ENCODE measurements at regions not wholly inside any gene's neighbourhood (a gene's known extent, or its start where the extent isn't known, plus 50 kb on each side); places are given as distances from the start of the nearest gene placed in this dataset.

DNA sequence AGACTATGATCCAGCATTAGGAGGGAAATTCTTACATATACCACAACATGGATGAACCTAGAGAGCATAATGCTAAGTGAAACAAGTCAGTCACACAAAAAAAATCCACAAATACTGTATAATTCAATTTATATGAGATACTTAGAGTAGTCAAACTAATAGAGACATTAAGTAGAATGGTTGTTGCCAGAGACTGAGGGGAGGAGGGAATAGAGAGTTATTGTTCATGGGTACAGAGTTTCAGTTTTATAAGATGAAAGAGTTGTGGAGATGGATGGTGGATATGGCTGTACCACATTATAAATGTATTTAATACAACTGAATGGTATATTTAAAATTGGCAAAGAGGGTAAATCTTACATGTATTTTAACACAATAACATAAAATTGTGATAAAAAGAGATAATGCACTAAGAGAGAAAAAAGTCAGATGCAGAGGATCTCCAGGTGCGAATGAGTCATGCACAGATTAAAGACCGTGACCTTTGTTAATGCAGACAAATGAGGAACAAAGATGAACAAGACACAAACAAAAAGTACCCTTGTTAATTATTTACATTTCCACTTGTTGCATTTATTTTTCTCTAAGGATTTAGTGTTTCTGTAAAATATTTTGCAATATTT is 541.7 kb upstream of the MEX3C start:
- DNase-seq = no peak

DNA sequence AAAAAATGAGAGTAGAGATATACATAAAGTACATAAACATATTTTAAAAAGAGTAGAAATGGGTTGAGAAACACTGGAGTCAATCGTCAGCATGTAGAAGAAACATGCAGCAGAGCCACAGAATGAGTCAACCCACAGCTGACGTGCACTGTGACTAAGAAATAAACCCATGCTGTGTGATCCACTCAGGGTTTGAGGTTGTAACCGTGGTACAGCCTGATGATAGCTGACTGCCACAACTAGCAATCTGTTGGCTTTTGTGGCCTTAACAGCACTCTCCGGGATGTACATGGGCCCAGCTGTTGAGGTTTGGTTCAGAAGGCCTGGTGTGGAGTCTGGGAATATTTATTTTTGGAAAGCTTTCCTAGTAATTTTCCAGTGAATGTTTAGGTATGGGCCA is 554.4 kb upstream of the MEX3C start:
- no peak for DNase-seq

DNA sequence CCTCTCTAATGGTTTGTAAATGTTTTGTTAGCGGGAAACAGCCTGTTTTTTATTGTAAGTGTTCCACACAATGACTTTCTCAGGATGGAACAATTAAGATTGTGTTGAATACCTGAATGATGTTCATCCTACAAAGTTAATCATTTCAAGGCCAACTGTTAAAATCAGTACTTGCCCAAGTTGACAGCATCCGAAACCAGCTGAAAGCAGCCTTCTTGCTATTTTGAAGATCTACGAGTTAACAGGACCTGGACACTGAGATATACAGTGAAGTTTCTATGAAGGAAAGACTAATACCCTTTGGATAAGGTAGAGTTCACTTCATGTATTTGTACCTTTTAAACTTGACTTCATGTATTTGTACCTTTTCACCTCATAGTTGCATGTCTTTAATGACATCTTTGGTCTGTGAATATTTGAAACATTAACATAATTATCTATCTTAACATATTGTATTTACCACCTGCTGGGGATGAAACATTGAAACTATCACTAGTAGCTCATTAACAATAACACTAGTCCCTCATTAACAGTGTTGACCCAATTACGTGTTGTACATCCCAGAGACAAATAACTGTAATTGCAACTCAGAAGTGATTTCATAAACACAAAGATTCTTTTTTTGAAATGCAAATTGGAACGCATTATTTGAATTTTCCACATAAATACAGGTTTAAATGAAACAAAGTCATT is 556.0 kb upstream of the MEX3C start:
- peak; percentile 56 to 91 for DNase-seq

DNA sequence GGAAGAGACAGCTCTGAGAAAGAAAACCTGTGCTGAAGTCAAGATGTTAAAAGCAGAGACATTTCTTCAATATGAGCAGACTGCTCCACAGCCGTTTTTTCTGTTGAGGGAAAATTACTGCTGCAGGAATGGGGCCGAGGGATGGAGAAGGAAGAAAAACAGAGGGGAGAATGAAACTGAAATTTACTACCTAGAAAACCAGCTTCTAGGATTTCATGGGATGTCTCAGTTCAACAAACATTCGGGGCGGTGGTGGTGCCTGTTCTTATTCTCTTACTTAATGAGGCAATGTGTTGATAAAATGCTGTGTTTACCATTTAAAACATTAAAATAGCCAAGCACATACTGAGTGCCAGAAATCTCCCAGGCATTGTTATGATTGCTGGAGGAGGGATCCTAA is 557.1 kb upstream of the MEX3C start:
- peak in 1 of 2 experiments; percentile 61 for DNase-seq

DNA sequence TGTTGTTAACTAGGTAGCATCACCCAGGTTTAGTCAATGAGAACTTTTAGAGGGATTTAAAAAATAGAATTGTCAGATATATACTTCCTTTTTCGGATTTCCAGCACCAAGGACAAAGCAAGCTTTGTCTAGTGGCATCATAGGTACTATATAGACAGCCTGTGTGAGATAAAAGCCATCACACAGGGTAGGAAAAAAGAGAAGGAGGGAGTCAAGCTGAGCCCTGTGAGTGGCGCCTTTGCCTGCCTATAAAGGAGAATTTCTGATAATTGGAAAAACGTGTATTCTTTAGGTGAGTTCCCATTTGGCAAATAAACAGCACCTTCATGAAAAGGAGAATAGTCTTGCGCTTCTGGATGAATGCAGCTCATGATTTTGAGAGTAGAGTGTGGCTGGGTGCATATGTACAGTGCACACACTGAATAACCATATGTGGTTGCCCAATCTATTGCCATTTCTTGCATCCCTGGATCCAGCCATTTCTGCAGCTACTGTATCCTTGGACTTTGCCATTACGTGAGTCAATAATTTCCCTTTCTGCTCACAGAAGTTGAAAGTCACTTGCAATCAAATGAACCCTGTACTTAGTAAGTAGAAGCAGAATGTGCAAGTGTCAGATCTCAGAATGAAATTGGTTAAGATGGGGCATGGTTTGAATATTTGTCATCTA is 559.9 kb upstream of the MEX3C start:
- peak; percentile 83 to 87 for DNase-seq

DNA sequence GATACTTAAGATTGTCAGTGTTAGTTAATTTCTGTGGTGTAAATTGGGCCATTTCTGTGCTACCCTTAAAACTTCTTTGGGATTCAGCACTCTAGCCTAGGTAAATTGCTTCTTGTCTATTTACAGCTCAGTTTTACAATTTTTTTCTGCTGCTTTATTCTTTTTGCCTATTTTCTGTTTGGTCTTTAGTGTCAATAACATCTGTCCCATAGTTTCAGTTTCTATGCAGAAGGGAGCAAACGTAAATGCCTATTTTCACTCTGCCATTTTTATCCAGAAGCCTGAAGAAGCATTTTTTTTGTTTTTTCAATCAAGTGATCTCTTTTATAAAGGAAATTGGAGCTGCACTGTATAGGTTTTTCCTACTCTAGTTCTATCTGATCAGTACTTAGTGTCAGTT is 564.9 kb upstream of the MEX3C start:
- no peak for DNase-seq

DNA sequence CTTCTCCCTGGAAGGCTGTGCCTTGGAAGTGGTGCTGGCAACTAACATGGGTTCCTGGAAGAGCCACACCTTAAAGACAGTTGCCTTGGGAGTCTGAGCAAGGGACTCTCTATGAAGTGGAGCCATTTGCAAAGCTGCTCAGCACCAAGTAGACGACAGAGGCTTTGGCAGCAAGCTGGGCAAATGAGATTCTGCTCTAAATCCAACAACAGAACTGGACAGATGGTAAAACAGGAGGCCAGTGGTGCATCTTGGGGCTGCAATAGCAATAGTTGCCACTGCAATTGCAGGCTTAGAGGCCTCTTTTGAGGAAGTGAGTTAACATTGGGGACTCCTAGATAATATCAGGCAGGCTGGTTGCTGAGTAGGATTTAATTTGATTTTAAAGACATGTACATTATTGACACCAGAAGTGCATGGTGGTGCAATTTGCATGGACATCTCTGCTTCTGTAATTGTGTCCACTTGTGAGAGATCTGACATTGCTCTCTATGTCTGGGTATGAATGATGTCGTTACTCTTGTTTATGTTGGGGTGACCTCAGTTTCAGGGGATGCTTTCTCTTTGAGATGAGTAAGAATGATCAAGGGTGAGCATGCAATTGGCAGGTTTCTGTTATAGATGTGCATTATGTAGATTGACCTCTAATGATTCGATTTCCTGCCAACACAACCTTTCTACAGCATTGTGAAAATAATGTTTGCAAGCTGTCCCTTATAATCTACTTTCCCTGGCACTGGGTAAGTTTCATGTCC is 568.3 kb upstream of the MEX3C start:
- DNase-seq = no peak

DNA sequence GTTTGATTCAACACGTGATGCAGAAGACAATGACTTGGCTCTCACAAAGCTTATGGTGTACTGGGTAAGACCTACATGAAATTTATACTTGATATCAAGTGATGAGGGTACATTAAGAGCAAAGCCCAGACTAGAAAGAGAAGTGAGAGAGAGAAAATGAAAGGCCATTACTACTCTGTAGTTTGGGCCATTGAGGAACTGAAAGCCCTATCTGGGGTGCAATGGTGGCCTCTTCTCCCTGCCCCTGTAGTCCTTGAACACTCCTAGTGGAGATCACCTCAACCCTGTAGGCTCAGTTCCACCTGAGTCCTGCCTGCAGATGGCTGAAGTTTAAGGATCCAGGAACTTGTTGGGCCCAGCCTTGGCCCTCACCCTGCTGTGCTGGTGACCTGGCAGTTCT is 569.8 kb upstream of the MEX3C start:
- DNase-seq = no peak

DNA sequence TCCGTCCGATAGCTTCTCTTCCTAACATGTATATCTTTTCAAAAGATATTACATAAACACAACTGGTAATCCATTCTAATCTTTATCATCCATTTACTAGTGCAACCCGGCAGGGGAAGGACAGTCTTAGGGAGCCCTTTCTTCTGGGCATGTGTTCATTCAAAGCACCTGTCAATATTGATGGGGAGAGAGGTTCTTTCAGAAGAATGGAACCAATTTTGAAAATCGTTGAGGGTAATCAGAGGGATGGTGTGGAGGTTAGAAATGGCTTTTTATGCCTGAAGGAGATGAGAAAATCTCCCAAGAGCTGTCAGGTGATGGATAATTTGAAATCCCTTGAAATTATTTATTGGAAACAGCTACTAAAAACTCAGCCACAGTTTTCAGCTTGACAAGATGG is 561.9 kb upstream of the DCC start:
- peak in 1 of 2 experiments; percentile 31 for DNase-seq

DNA sequence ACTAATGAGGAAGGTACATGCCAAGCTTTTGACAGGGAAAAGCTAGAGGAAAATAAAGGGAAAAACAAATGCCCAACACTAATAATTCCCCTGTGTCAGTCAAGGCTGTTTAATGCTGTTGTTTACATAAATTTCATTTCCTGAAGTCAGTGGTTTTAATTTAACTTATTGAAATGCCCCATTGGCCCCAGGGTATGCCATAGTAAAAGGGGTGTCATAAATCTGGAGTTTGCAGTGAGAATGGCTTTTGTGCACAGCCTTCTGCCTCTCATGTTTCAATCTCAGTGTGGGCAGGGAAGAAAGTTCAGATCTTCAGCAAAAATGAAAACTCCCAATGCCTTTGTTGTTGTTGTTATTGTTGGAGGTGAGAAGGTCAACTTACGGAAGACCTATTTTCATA is 550.1 kb upstream of the DCC start:
- DNase-seq = no peak

DNA sequence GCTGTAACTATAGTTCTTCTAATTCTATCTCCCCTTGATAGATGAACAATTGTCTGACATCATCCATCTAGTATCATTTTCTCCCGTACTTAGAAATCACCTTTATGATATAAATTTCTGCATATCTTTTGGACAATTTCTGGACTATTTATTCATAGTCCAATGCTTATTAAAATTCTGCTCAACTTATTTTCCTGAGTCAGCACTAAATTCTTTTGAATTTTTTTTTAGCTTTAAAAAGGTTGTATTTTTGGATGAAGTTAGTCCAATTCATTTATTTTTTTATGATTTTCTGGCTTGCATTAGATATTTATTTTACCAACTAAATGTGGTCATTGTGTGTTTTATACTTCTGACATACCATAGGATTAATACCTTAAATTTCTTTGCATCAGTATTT is 538.5 kb upstream of the DCC start:
- DNase-seq = no peak

DNA sequence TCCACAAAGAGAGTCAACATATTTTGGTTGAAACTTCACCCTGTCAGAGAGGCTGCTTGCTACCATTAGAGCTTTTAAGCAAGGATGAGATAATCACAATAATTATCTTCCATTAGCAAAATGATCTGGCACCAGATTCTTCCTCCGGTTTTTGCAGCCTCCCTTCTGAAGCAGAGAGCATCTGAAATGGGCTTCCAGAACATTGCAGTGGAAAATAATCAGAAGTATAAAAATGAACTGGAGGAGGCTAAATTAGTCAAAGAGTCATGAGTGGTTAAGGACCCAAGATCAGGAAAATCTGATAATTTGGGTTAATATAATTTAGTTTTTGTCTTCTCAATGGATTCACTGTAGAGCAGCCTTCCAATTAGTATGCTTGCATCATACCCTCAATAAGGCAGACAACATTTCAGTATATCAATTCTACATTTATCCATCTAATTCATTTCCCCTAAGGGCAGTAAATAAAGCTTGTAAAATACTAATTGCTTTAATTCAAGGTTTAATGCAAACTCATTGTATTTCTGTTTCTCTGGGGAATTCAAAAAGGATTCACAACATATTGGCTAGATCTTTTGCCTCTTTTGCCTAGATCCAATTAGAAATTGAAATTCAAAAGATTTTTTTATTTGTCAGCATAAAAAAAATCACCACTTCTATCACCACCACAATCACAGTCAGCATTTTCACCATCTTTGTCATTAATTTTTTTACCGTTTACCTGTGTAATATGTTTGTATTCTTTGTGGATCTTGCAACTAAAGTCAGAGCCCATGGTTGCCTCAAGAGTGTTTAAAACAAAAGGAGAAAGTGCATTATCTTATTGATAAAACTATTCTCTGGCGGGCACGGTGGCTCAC is 537.2 kb upstream of the DCC start:
- DNase-seq = peak; percentile 84 to 94

DNA sequence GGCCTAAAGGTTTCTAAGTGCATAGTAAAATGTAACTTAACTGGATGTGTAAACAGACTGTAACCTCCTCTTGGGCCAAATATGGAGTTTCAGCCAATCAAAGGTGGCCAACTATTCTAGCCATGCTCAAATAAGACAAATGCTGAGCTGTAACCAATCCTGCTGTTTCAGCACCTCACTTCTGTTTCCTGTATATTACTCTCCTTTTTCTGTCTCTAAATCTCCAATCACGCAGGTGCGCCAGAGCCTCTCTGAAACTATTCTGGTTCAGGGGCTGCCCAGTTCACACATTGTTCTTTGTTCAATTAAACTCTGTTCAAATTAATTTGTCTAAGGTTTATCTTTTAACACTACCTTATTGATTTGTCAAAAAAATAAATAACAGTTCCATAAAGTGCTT is 532.7 kb upstream of the DCC start:
- DNase-seq = no peak

DNA sequence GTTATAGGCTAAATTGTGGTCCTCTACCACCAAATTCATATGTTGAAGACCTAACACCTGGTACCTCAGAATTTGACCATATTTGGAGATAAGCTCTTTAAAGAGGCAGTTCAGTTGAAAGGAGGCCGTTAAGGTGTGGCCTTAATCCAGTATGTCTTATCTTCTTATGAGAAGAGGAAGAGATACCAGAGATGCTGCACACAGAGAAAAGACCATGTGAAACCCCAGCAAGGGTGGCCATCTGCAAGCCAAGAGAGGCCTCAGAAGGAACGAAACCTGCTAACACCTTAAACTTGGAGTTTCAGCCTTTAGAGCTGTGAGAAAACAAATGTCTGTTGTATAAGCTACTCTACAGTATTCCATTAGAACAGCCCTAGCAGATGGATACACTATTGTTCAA is 528.1 kb upstream of the DCC start:
- no peak for DNase-seq

DNA sequence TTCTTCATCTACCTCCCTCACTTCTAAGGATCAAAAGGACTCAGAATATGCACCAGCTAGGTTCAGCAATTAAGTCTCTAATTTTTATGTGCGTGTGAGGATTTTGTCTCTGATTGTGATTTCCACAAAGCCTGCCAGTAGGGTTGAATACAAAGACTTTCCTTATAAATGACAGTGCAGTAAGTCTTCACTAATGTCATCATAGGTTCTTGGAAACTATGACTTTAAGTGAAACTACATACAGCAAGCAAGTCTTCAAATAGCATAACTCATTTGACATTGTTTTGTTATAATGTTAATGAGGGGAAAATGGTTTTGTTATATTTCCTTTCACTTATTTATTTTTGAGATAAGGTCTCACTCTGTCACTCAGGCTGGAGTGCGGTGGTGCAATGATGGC is 526.3 kb upstream of the DCC start:
- DNase-seq = no peak

DNA sequence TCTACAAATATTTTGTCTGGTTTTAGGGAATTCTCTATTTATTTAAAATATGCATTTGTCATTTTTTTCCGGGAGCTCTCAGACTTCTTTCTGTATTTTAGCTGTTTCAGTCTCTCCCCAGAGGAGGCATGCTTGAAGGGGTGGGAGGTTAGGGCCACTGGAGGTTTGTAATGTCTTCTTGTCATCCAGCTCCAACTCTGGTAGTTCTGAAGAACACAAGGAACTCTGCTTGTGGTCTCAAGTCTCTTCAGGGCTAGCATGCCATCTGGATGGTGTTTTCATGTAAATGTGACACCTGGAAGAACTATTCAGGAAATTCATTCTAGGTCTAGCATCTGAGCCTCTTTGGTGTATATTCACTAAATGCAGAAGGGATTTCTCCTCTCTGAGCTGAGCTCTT is 518.4 kb upstream of the DCC start:
- no peak for DNase-seq

DNA sequence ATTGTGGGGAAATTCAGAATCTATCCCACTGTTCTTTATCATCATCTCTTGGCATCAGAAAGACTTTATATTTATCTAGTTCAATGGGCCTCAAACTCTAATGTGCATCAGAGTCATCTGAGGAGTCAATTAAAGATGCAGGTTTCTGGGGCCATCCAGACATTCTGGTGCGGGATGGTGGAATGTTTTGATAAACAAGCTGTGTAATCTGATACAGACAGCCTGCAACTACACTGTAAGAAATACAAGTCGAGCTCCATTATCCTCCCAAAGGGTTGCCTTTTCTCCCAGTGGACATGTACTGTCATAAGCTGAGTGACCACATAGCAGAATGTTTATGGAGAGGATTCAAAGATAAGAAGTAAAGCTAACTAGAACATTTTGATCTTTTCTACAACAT is 515.3 kb upstream of the DCC start:
- no peak for DNase-seq

DNA sequence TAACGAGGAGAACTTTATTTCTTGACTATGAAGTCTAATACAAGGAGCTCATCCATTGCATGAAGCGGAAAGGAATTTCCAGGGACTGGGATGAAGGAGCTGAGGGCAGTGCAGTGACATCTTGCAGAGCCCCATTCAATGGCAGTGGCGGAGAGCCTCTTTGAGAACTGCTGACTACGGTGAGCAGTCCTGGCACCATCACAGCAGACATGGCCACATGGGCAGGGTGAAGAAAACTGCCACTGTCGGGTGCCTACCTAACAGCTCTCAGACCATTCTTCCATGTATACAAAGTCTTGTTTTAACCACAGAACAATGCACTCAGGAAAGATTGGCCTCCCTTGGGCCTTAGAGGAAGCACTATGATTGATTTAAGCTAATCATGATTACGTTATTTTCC is 506.1 kb upstream of the DCC start:
- DNase-seq = no peak

DNA sequence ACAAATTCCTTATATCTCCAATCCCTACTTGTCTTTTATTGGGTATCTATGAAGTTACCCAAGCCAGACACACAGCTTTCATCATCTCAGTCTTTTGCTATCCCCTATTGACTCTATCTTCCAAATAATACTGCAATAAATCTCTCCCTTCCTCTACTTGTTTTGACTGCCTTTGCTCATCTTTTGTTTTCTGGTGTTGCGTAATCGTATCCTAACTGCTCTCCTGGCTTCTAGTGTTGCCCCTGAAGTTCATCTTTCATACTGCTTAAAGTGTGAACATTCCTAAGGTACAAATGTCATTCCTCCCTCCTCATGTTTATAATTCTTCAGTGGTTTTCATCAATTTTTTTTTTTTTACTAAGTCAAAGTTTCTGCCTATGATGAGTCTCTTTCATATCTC is 491.3 kb upstream of the DCC start:
- no peak for DNase-seq

DNA sequence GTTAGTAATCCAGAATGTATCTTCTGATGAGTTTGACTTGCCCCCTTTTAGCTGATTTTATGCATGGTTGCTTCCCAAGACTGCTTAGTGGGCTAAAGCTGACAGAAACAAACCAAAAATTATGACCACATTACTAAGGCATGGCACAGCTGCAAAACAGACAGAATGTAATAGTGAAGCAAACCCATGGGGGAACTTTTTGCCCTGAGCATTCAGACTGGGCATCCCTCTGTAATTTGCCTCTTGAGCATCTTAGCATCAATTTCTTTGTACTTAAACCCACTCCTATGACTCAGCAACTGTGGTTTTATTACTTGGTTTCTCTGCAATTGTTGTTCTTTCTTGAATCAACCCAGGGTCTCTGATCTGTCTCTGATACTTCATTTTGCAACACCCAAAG is 487.3 kb upstream of the DCC start:
- DNase-seq = no peak

DNA sequence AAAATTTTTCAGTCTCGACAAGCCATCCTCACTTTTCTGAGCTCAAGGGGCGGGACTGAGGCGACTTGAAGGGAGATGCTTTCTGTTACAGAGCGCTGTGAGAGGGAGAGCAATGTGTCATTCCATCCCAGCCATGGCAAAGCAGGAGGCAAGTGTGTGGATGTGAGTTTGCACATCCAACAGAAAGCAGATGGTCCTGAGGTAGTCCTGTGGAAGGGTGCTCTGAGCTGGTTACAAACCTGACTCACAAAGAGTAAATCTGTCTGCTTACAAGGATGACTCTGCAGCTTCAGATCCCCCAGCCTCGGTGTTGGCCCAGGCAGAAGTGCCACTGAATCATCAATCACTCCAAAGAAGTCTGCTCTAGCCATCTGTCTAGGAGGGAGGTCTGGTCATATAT is 482.0 kb upstream of the DCC start:
- DNase-seq = no peak

DNA sequence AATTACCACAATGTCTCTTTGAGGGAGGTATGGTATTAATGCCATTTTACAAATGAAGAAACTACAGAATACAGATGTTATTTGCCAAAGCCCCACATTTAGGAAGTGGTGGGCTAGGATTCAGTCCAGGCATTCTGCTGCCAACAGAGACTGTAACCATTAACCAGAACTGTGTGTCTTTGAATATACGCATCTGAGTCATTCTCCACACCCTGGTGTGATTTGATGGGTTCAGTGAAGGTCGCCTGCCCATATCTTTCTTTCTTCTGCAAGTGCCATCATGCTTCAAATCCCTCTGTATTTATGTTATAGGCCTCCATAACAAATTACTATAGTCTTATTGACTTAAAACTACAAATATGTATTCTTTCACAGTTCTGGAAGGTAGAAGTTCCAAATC is 479.0 kb upstream of the DCC start:
- no peak for DNase-seq

Data from NCI-H1930 (cell line).